Endothelial cell (in vitro differentiated cells): ENCODE measurements at regions not wholly inside any gene's neighbourhood (a gene's known extent, or its start where the extent isn't known, plus 50 kb on each side); places are given as distances from the start of the nearest gene placed in this dataset.

Experiments used
- DNase-seq: peaks from one replicate; pipeline ENCODE4 v3.0.0; 2021; ENCODE audit warnings: low spot score
- H3K27ac Mint-ChIP-seq: one replicate; pipeline ENCODE4 v1.8.0; 2021; ENCODE audit warnings: mixed read lengths, inconsistent platforms; ENCODE audit not compliant: unreplicated experiment
- H3K27me3 Mint-ChIP-seq: one replicate; pipeline ENCODE4 v1.8.0; 2021; ENCODE audit warnings: mild to moderate bottlenecking, moderate library complexity, mixed read lengths, inconsistent platforms; ENCODE audit not compliant: unreplicated experiment
- H3K36me3 Mint-ChIP-seq: one replicate; pipeline ENCODE4 v1.8.0; 2021; ENCODE audit warnings: mild to moderate bottlenecking, low read depth, mixed read lengths, inconsistent platforms; ENCODE audit not compliant: unreplicated experiment
- H3K4me1 Mint-ChIP-seq: one replicate; pipeline ENCODE4 v1.8.0; 2021; ENCODE audit warnings: mild to moderate bottlenecking, mixed read lengths, inconsistent platforms; ENCODE audit not compliant: unreplicated experiment
- H3K4me3 Mint-ChIP-seq: one replicate; pipeline ENCODE4 v1.8.0; 2021; ENCODE audit warnings: mild to moderate bottlenecking, mixed read lengths, inconsistent platforms; ENCODE audit not compliant: unreplicated experiment
- H3K9me3 Mint-ChIP-seq: one replicate; pipeline ENCODE4 v1.8.0; 2021; ENCODE audit warnings: mixed read lengths, inconsistent platforms; ENCODE audit not compliant: unreplicated experiment
- TF ChIP-seq, protein P1 (sequence below): fragments of 200-600 bp; sonication (generic); IDR thresholded peaks from one replicate; pipeline ENCODE4 v1.5.0; 2021; ENCODE audit warnings: antibody characterized with exemption; ENCODE audit not compliant: unreplicated experiment

DNA sequence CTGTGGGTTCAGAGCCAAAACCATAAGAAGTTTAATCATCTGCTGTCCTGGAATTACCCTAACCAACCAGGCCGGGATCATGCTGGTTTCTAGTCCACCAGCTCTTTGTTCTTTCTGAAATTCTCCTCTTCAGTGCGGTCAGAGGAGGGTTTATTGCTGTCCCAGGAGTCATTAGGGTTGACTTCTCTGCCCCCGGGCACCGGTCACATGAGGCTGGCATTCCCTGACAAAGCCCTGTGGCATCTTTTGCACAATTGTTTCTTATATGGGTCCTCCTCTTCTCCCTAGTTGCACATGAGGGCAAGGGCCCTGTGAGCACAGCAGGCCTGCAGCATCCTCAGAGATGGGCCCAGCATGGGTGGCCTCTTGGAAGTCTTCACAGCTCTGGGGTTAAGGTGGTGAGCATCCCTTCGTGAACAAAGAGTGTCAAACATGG is 243.9 kb downstream of the IRF8 start:
- no peaks in the 10 kb centered on the region for H3K9me3 Mint-ChIP-seq
- TF ChIP-seq, protein P1, sequence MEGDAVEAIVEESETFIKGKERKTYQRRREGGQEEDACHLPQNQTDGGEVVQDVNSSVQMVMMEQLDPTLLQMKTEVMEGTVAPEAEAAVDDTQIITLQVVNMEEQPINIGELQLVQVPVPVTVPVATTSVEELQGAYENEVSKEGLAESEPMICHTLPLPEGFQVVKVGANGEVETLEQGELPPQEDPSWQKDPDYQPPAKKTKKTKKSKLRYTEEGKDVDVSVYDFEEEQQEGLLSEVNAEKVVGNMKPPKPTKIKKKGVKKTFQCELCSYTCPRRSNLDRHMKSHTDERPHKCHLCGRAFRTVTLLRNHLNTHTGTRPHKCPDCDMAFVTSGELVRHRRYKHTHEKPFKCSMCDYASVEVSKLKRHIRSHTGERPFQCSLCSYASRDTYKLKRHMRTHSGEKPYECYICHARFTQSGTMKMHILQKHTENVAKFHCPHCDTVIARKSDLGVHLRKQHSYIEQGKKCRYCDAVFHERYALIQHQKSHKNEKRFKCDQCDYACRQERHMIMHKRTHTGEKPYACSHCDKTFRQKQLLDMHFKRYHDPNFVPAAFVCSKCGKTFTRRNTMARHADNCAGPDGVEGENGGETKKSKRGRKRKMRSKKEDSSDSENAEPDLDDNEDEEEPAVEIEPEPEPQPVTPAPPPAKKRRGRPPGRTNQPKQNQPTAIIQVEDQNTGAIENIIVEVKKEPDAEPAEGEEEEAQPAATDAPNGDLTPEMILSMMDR, result no peak
- H3K27me3 Mint-ChIP-seq, result no peaks in the 10 kb centered on the region
- H3K27ac Mint-ChIP-seq, result no peak overlapping the region
- no peak for DNase-seq
- H3K36me3 Mint-ChIP-seq, result no peaks in the 10 kb centered on the region
- H3K4me3 Mint-ChIP-seq, result no peak overlapping the region
- no peaks in the 10 kb centered on the region for H3K4me1 Mint-ChIP-seq

DNA sequence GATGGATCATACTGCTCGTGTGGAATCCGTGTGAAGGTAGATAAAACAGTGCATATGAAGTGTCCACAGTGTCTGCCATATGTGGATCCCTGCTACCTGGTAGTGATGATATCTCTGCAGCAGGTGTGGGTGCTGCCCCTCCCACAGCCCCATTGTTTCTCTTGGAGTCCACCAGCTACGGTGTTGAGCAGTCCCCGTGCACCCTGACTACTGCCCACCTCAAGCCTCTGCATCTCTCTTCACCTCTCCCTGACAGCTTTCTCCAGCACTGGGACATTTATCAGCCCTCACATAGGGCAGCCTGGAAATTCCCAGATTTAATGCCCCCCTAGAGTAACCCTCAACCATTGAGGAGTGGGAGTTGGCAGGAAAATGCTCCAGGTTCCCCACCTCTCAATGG is 244.7 kb downstream of the IRF8 start:
- H3K36me3 Mint-ChIP-seq, result no peaks in the 10 kb centered on the region

DNA sequence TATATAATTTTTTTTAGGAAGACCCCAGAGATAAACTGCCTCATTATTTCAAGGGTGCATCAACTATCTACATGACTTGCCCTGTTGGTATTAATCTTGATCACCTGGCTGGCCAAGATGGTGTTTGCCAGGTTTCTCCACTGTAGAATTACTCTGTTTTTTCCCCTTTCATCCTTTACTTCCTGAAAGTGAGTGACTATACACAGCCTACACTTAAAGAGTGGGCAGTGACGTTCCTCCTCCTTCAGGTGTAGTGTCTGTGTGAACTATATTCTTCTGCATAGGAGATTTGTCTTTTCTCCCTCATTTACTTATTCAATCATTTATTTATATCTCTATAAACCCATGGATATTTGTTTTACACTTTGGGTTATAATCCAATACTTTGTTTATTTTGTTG is 246.7 kb downstream of the IRF8 start:
- Mint-ChIP-seq H3K4me3 (no peak overlapping the region), H3K4me1 (no peaks in the 10 kb centered on the region), H3K27me3 (no peaks in the 10 kb centered on the region), H3K36me3 (no peaks in the 10 kb centered on the region), H3K27ac (no peak overlapping the region), H3K9me3 (no peaks in the 10 kb centered on the region)
- DNase-seq, result no peak
- TF ChIP-seq, protein P1, result no peak

More for the DNA sequence above, 244.7 kb downstream of the IRF8 start:
- TF ChIP-seq, protein P1, result no peak
- no peak for DNase-seq
- no peak overlapping the region for H3K4me3 Mint-ChIP-seq
- no peaks in the 10 kb centered on the region for H3K27me3 Mint-ChIP-seq
- no peaks in the 10 kb centered on the region for H3K4me1 Mint-ChIP-seq
- no peaks in the 10 kb centered on the region for H3K9me3 Mint-ChIP-seq
- H3K27ac Mint-ChIP-seq, result no peak overlapping the region

DNA sequence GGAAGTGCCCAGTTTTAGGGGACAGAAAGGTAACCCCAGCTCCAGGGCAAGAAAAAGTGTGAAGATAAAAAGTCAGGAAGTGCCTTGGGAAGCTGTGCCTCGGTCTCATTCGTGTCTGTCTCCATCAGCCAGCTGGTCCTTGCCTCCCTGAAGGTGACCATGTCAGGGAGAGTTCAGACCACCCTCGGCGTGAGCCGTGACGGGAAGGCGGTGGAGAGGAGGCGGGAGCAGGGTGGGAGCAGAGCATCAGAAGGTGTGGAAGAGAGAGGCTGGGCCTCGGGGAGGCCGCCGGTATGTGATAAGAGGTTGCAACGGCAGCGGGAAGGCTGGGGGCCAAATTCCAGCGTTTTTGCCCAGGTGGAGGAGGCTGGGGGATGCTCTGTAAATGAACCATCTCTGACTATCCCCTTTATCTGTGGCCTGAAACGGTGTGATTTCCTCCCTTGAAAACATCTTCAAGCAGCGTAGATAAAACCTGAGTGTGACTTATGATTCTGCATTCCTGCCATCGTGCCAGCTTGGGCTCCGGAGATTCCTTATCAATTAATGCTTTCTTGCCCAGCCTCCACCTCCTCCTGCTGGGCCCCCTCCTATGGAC is 251.8 kb downstream of the IRF8 start:
- Mint-ChIP-seq H3K27me3 (no peaks in the 10 kb centered on the region), H3K4me1 (peaks cover 5% of the 10 kb centered on the region), H3K9me3 (no peaks in the 10 kb centered on the region), H3K4me3 (no peak overlapping the region), H3K27ac (no peak overlapping the region), H3K36me3 (no peaks in the 10 kb centered on the region)
- TF ChIP-seq, protein P1, result no peak
- no peak for DNase-seq

DNA sequence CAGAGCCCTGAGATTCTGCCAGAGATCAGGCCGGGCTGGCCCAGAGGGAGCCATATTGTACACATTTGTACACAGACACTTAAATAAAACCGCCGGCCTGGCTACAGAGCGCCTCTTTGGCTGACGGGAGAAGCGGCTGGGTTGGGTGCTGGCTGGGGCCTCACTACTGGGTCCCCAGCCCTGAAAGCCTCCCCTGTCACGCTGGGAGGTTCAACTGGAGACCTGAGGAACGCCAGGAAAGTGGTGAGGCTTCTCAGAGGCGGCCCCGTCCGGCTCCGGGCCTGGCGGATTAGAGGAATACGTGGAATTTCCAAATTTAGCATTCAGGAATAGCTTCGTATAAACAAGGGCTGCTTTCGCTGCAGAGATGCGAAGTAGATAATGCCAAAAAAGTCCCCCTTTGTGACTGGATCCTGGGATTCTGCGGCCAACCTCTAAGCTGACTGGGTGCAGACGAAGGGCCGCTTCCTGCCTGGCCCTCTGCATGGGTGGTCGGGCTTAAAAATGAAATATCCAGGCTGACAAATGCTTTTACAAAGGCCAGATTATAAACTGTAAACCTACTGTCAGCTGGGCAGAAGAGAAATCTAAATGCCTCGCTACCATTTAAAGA is 252.4 kb downstream of the IRF8 start:
- TF ChIP-seq, protein P1, result no peak
- Mint-ChIP-seq H3K27ac (no peak overlapping the region), H3K27me3 (peaks cover 2% of the 10 kb centered on the region)

More for the DNA sequence above, 252.4 kb downstream of the IRF8 start:
- no peaks in the 10 kb centered on the region for H3K9me3 Mint-ChIP-seq
- no peak overlapping the region for H3K4me3 Mint-ChIP-seq
- no peaks in the 10 kb centered on the region for H3K36me3 Mint-ChIP-seq
- no peak for DNase-seq
- H3K4me1 Mint-ChIP-seq, result peaks cover 5% of the 10 kb centered on the region
